SK-N-MC (cell line): ENCODE measurements at regions not wholly inside any gene's neighbourhood (a gene's known extent, or its start where the extent isn't known, plus 50 kb on each side); places are given as distances from the start of the nearest gene placed in this dataset.

ENCODE experiments used
- EZH2 ChIP-seq: fragments of 200-600 bp; sonication (generic); IDR thresholded peaks from one replicate; pipeline ENCODE4 v1.6.1; 2017; ENCODE audit warnings: antibody characterized with exemption
- POLR2AphosphoS5 ChIP-seq: IDR thresholded peaks from 2 replicates; pipeline ENCODE4 v1.6.1; 2012; ENCODE audit warnings: mild to moderate bottlenecking, low read depth, low read length, borderline replicate concordance

GRCh38 chr4:59848457-59848856, 1351.7 kb upstream of the ADGRL3 start:
- TF ChIP-seq POLR2AphosphoS5 (no peak), EZH2 (no peak)
